ENCODE measurements at regions not wholly inside any gene's neighbourhood (a gene's known extent, or its start where the extent isn't known, plus 50 kb on each side); places are given as distances from the start of the nearest gene placed in this dataset.

DNA sequence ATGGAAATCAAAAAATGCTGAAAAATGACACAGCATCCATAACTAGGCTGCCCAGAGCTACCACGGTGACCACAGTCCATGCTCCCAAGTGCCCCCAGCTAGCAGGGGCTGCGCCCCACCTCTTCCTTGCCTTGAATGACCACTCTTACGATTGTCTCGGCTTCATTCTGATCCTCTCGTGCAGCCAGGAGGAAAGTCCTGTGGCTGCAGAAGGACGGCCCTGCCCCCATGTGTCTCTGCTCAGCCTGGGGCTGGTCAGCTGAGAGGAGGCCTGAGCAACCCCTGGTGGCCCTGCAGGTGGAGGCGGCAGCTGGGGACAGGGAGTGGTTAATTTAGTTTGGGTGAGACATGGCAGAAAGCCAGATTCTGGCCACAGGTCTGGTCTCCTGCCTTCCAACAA lies 54.3 kb downstream of the KCNF1 start:
- DNase-seq, result no peak
- Histone ChIP-seq H3K4me2 (no peak overlapping the region), H3K79me2 (ENCODE audit: insufficient read depth) (no peaks in the 10 kb centered on the region), H3K9me2 (no peaks in the 10 kb centered on the region), H3K36me3 (replicated peaks in 1 of 2; ENCODE audit: control insufficient read depth in 1 of 2, insufficient read depth in 2 of 2, low read length in 1 of 2) (no peaks in the 10 kb centered on the region), H3K27ac (ENCODE audit: low read depth in 2 of 2, low read length in 1 of 2) (no peak overlapping the region), H3K9me3 (no peaks in the 10 kb centered on the region), H3F3A (replicated peaks; ENCODE audit: insufficient read depth) (no peaks in the 10 kb centered on the region), H3K27me3 (ENCODE audit: insufficient read depth) (peaks cover 45% of the 10 kb centered on the region; the same call in 1 of the 2 replicates), H4K20me1 (ENCODE audit: insufficient read depth) (no peaks in the 10 kb centered on the region), H3K4me3 (ENCODE audit: low read depth in 2 of 2, low read length in 1 of 2) (no peak overlapping the region), H3K4me1 (ENCODE audit: control insufficient read depth in 1 of 2, insufficient read depth in 2 of 2, low read depth in 1 of 2, low read length in 1 of 2) (peaks cover 0 to 6% of the 10 kb centered on the region in 2 experiments; a peak in 1 of 4 replicates), H2AFZ (ENCODE audit: low read depth) (no peak overlapping the region), H3K9ac (no peak overlapping the region)
- 72% methylated on average over 5 of the region's 7 CpGs for WGBS (ENCODE audit: low lambda C conversion rate)
- TF ChIP-seq, protein P1, sequence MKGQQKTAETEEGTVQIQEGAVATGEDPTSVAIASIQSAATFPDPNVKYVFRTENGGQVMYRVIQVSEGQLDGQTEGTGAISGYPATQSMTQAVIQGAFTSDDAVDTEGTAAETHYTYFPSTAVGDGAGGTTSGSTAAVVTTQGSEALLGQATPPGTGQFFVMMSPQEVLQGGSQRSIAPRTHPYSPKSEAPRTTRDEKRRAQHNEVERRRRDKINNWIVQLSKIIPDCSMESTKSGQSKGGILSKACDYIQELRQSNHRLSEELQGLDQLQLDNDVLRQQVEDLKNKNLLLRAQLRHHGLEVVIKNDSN (IDR thresholded peaks at IDR 0.05; ENCODE audit: borderline replicate concordance, low read depth), result no peak
- TF ChIP-seq NFIC (IDR thresholded peaks at IDR 0.05; ENCODE audit: borderline replicate concordance) (no peak), ELF1 (IDR thresholded peaks at IDR 0.05) (no peak)
- ChIA-PET CTCF (no interaction called here), POLR2A (no interaction called here)

- no peaks in the 10 kb centered on the region for H3K36me3 ChIP-seq (replicated peaks in 1 of 2; ENCODE audit: control insufficient read depth in 1 of 2, insufficient read depth in 2 of 2, low read length in 1 of 2)
- no peak overlapping the region for H3K27ac ChIP-seq (ENCODE audit: low read depth in 2 of 2, low read length in 1 of 2)
- TF ChIP-seq IRF3 (IDR thresholded peaks at IDR 0.05; ENCODE audit: low read depth, low read length), result no peak
- TF ChIP-seq, protein P2, sequence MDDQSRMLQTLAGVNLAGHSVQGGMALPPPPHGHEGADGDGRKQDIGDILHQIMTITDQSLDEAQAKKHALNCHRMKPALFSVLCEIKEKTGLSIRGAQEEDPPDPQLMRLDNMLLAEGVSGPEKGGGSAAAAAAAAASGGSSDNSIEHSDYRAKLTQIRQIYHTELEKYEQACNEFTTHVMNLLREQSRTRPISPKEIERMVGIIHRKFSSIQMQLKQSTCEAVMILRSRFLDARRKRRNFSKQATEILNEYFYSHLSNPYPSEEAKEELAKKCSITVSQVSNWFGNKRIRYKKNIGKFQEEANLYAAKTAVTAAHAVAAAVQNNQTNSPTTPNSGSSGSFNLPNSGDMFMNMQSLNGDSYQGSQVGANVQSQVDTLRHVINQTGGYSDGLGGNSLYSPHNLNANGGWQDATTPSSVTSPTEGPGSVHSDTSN (IDR thresholded peaks at IDR 0.05), result no peak
- TF ChIP-seq USF2 (IDR thresholded peaks at IDR 0.05; ENCODE audit: borderline replicate concordance, low read depth, low read length), result no peak
- TF ChIP-seq RFX5 (IDR thresholded peaks at IDR 0.05; ENCODE audit: low read length), result no peak
- no peak for TF ChIP-seq SMC3 (IDR thresholded peaks at IDR 0.05; ENCODE audit: low read depth, low read length)
- TF ChIP-seq RAD21 (IDR thresholded peaks at IDR 0.05; ENCODE audit: low read length), result no peak
- no peak for TF ChIP-seq MEF2A (IDR thresholded peaks at IDR 0.05; ENCODE audit: borderline replicate concordance, low read depth)
- TF ChIP-seq NFIC (IDR thresholded peaks at IDR 0.05; ENCODE audit: borderline replicate concordance), result no peak
- no peak for TF ChIP-seq EP300 (IDR thresholded peaks at IDR 0.05; ENCODE audit: borderline replicate concordance in 1 of 2, low read depth in 1 of 2, low read length in 1 of 2)
- TF ChIP-seq EZH2phosphoT487 (IDR thresholded peaks at IDR 0.05; ENCODE audit: borderline replicate concordance, low read depth), result no peak
- TF ChIP-seq CHD2 (IDR thresholded peaks at IDR 0.05; ENCODE audit: low read length, partially characterized antibody), result no peak
- TF ChIP-seq MXI1 (IDR thresholded peaks at IDR 0.05; ENCODE audit: low read depth, low read length), result no peak
- no peak for TF ChIP-seq FOXJ3 (CRISPR knock-in tag; IDR thresholded peaks at IDR 0.05)
- TF ChIP-seq TAF1 (IDR thresholded peaks at IDR 0.05; ENCODE audit: borderline replicate concordance, low read depth, low read length), result no peak
- no peak for TF ChIP-seq JUND (IDR thresholded peaks at IDR 0.05)
- TF ChIP-seq ELF1 (IDR thresholded peaks at IDR 0.05), result no peak
- TF ChIP-seq MAX (IDR thresholded peaks at IDR 0.05; ENCODE audit: low read depth), result no peak
- no peak for TF ChIP-seq TEAD4 (IDR thresholded peaks at IDR 0.05; ENCODE audit: borderline replicate concordance, insufficient read depth)
- TF ChIP-seq GABPA (IDR thresholded peaks at IDR 0.05; ENCODE audit: low read depth), result no peak
- no peaks in the 10 kb centered on the region for H3K9me2 ChIP-seq
- no peak for DNase-seq
- no peaks in the 10 kb centered on the region for H3F3A ChIP-seq (replicated peaks; ENCODE audit: insufficient read depth)
- no peaks in the 10 kb centered on the region for H4K20me1 ChIP-seq (ENCODE audit: insufficient read depth)
- H3K4me3 ChIP-seq (ENCODE audit: low read depth in 2 of 2, low read length in 1 of 2), result no peak overlapping the region
- H3K79me2 ChIP-seq (ENCODE audit: insufficient read depth), result no peaks in the 10 kb centered on the region
- no peak overlapping the region for H2AFZ ChIP-seq (ENCODE audit: low read depth)
- WGBS (ENCODE audit: low lambda C conversion rate), result 82% methylated on average over 12 of the region's 13 CpGs
- H3K4me1 ChIP-seq (ENCODE audit: control insufficient read depth in 1 of 2, insufficient read depth in 2 of 2, low read depth in 1 of 2, low read length in 1 of 2), result peaks cover 0 to 10% of the 10 kb centered on the region in 2 experiments; a peak in 1 of 4 replicates
- no peak overlapping the region for H3K4me2 ChIP-seq
- no peaks in the 10 kb centered on the region for H3K9me3 ChIP-seq
- H3K9ac ChIP-seq, result no peak overlapping the region
- ChIA-PET CTCF (interaction anchor here (2.0 kb wide), 1 partner anchor 134 kb away, joined by 7 read pairs; no protein-coding TSS in a partner anchor), POLR2A (no interaction called here)
- H3K27me3 ChIP-seq (ENCODE audit: insufficient read depth), result peaks cover 45% of the 10 kb centered on the region; the same call in 1 of the 2 replicates
Observed at GRCh38 chr2:10966741-10967140, 55.0 kb downstream of the KCNF1 start.

Data from SK-N-SH (cell line).